GM12878 (cell line): ENCODE measurements at regions not wholly inside any gene's neighbourhood (a gene's known extent, or its start where the extent isn't known, plus 50 kb on each side); places are given as distances from the start of the nearest gene placed in this dataset.

Experiments
- MTA3 ChIP-seq: IDR thresholded peaks from 2 replicates; pipeline ENCODE4 v1.6.1; 2012; ENCODE audit warnings: low read length, inconsistent platforms, borderline replicate concordance
- MXI1 ChIP-seq: fragments of 150-350 bp; IDR thresholded peaks from 2 replicates; pipeline ENCODE4 v1.6.1; 2011; ENCODE audit warnings: low read depth, mild to moderate bottlenecking, inconsistent platforms, low read length, improper control_type of control experiment
- POU2F2 ChIP-seq: IDR thresholded peaks from 3 replicates; pipeline ENCODE4 v1.6.1; 2011; ENCODE audit warnings: low read depth, mild to moderate bottlenecking, low read length, borderline replicate concordance
- RAD21 ChIP-seq: IDR thresholded peaks from 2 replicates; pipeline ENCODE4 v1.6.1; 2011; ENCODE audit warnings: mild to moderate bottlenecking, low read depth, low read length, moderate library complexity; ENCODE audit not compliant: insufficient read depth
- SIN3A ChIP-seq: IDR thresholded peaks from 2 replicates; pipeline ENCODE4 v1.6.1; 2012; ENCODE audit warnings: low read depth, low read length, improper control_type of control experiment
- ZBTB4 ChIP-seq: fragments of 450-650 bp; formaldehyde crosslinking; IDR thresholded peaks from 2 replicates; pipeline ENCODE4 v1.4.0; 2022; ENCODE audit warnings: mild to moderate bottlenecking, moderate library complexity
- ZNF622 ChIP-seq: fragments of 450-650 bp; IDR thresholded peaks from 2 replicates; pipeline ENCODE4 v1.6.1; 2017; ENCODE audit warnings: mild to moderate bottlenecking, inconsistent platforms
- ZNF687 ChIP-seq: fragments of 450-650 bp; IDR thresholded peaks from 2 replicates; pipeline ENCODE4 v1.6.1; 2017; ENCODE audit warnings: mild to moderate bottlenecking, moderate library complexity

GRCh38 chr12:86647800-86648199 lies 391.6 kb upstream of the MGAT4C start (continued):
- no peak for TF ChIP-seq ZBTB4 (CRISPR knock-in tag)
- no peak for TF ChIP-seq ZNF687
- no peak for TF ChIP-seq SIN3A
- TF ChIP-seq POU2F2, result no peak
- no peak for TF ChIP-seq RAD21
- TF ChIP-seq MXI1, result no peak
- no peak for TF ChIP-seq ZNF622
- no peak for TF ChIP-seq MTA3
